Activated CD4-positive, alpha-beta T cell treated with anti-CD3 and anti-CD28 coated beads for 48 hours (primary cell): ENCODE measurements at regions not wholly inside any gene's neighbourhood (a gene's known extent, or its start where the extent isn't known, plus 50 kb on each side); places are given as distances from the start of the nearest gene placed in this dataset.

ENCODE experiments used
- DNase-seq: peaks from one replicate; pipeline ENCODE4 v3.0.0-alpha.2; 2020

GRCh38 chr20:58058421-58059259, 169.8 kb downstream of the ANKRD60 start:
- no peak for DNase-seq

- no peak for DNase-seq
Observed at GRCh38 chr20:58056921-58057686, 171.3 kb downstream of the ANKRD60 start.

GRCh38 chr20:58056021-58056591, 172.3 kb downstream of the ANKRD60 start:
- no peak for DNase-seq

- no peak for DNase-seq
Observed at GRCh38 chr20:58054780-58055373, 173.6 kb downstream of the ANKRD60 start.

GRCh38 chr20:58054082-58054779, 174.2 kb downstream of the ANKRD60 start:
- DNase-seq = no peak

- DNase-seq = no peak
Observed at GRCh38 chr20:58053391-58054055, 174.9 kb downstream of the ANKRD60 start.

GRCh38 chr20:58051367-58051766, 177.1 kb downstream of the ANKRD60 start:
- DNase-seq = no peak

- DNase-seq = no peak
Observed at GRCh38 chr20:58048096-58048702, 180.3 kb downstream of the ANKRD60 start.

GRCh38 chr20:58046311-58046710, 182.1 kb downstream of the ANKRD60 start:
- DNase-seq = no peak

- DNase-seq = no peak
Observed at GRCh38 chr20:58045579-58045978, 182.9 kb downstream of the ANKRD60 start.

- DNase-seq = no peak
Observed at GRCh38 chr20:58044931-58045555, 183.4 kb downstream of the ANKRD60 start.

- DNase-seq = no peak
Observed at GRCh38 chr20:58044286-58044685, 184.2 kb downstream of the ANKRD60 start.

GRCh38 chr20:58043236-58044140, 185.0 kb downstream of the ANKRD60 start:
- no peak for DNase-seq

- no peak for DNase-seq
Observed at GRCh38 chr20:58042591-58042990, 185.9 kb downstream of the ANKRD60 start.

- no peak for DNase-seq
Observed at GRCh38 chr20:58040447-58041290, 187.8 kb downstream of the ANKRD60 start.

- DNase-seq = no peak
Observed at GRCh38 chr20:58039274-58040092, 189.0 kb downstream of the ANKRD60 start.

- DNase-seq = no peak
Observed at GRCh38 chr20:58038123-58038654, 190.3 kb downstream of the ANKRD60 start.

GRCh38 chr20:58037631-58038030, 190.8 kb downstream of the ANKRD60 start:
- DNase-seq = no peak
